GM10248 (cell line): ENCODE measurements at regions not wholly inside any gene's neighbourhood (a gene's known extent, or its start where the extent isn't known, plus 50 kb on each side); places are given as distances from the start of the nearest gene placed in this dataset.

Source experiments
- CTCF ChIA-PET: fragments of 300-600 bp; sonication (Branson Sonifier 250); formaldehyde crosslinking; extraction: SDS; loops from one replicate; lab custom pipeline; 2021; ENCODE audit warnings: antibody characterized with exemption; lab: Yijun Ruan, JAX
- POLR2A ChIA-PET: fragments of 350-650 bp; sonication (Branson Sonifier 250); formaldehyde crosslinking; extraction: SDS; loops from one replicate; lab custom pipeline; 2020; ENCODE audit warnings: antibody characterized with exemption; lab: Yijun Ruan, JAX
- DNase-seq: peaks from one replicate; pipeline ENCODE4 v3.0.0; 2012; ENCODE audit errors: extremely low spot score
- CTCF ChIP-seq: IDR thresholded peaks from 2 replicates; pipeline ENCODE4 v1.5.1; 2012; ENCODE audit warnings: mild to moderate bottlenecking, low read depth; ENCODE audit errors: extremely low read depth, missing control alignments, control extremely low read depth

- no peak for DNase-seq
- ChIA-PET CTCF (no interaction called here), POLR2A (no interaction called here)
- no peak for TF ChIP-seq CTCF
Measured at GRCh38 chr10:64173826-64174225, 652.6 kb downstream of the REEP3 start.

- ChIA-PET CTCF (interaction anchor here (1.0 kb wide), 1 partner anchor 34 kb away, joined by 3 read pairs; no protein-coding TSS in a partner anchor), POLR2A (no interaction called here)
- no peak for TF ChIP-seq CTCF
- DNase-seq, result no peak
Measured at GRCh38 chr10:64174666-64175255, 653.6 kb downstream of the REEP3 start.

GRCh38 chr10:64175271-64175962 is 654.2 kb downstream of the REEP3 start:
- ChIA-PET CTCF (interaction anchor here (1.0 kb wide), 1 partner anchor 34 kb away, joined by 3 read pairs; no protein-coding TSS in a partner anchor), POLR2A (no interaction called here)
- DNase-seq, result no peak
- TF ChIP-seq CTCF, result no peak

- ChIA-PET CTCF (interaction anchor here (1.7 kb wide), 1 partner anchor 205 kb away, joined by 3 read pairs; no protein-coding TSS in a partner anchor), POLR2A (no interaction called here)
- TF ChIP-seq CTCF, result no peak
- DNase-seq, result no peak
Measured at GRCh38 chr10:64182671-64183070, 661.5 kb downstream of the REEP3 start.

GRCh38 chr10:64191286-64191685 is 670.1 kb downstream of the REEP3 start:
- ChIA-PET CTCF (interaction anchor here (1.0 kb wide), 1 partner anchor 11 kb away, joined by 3 read pairs; no protein-coding TSS in a partner anchor), POLR2A (no interaction called here)
- no peak for DNase-seq
- no peak for TF ChIP-seq CTCF

- CTCF ChIA-PET, result no interaction called here
- no peak for DNase-seq
- POLR2A ChIA-PET, result no interaction called here
- no peak for TF ChIP-seq CTCF
Measured at GRCh38 chr10:64196638-64197315, 675.6 kb downstream of the REEP3 start.
